K562 (cell line): ENCODE measurements at regions not wholly inside any gene's neighbourhood (a gene's known extent, or its start where the extent isn't known, plus 50 kb on each side); places are given as distances from the start of the nearest gene placed in this dataset.

Experiments
- ATAC-seq: fragments of 200-7000 bp; cut with Tn5 transposase; 3 replicates; pipeline ENCODE4 v1.9.1; 2020; ENCODE audit warnings: moderate library complexity
- BruUV-seq: library from RNA; stranded (reverse); fragments of 400-500 nt; replicated peaks from 2 replicates; lab custom pipeline; 2021; lab: Mats Ljungman, UMichigan
- CTCF ChIA-PET: fragments of 300-600 bp; formaldehyde crosslinking; extraction: SDS; loops from one replicate; lab custom pipeline; 2021; ENCODE audit warnings: low intra/inter-chr PET ratio; lab: Yijun Ruan, JAX
- POLR2A ChIA-PET: fragments of 300-600, 350-650 bp; sonication (Branson Sonifier 250); formaldehyde crosslinking; extraction: SDS; loops from one replicate; lab custom pipeline; 2021; ENCODE audit warnings: antibody characterized with exemption, inconsistent platforms; lab: Yijun Ruan, JAX
- DNase-seq, 4 experiments: peaks; one replicate each; pipeline versions ENCODE4 v3.0.0 to v3.0.0-alpha.2; 2011 to 2018; ENCODE audit warnings: low spot score in 3 of 4, mixed read lengths in 3 of 4; ENCODE audit errors: extremely low read depth in 1 of 4
- FAIRE-seq: peaks from 2 replicates; lab custom pipeline; 2011; peaks lifted over from hg19 to GRCh38; lab: Jason Lieb, UNC
- H2AFZ ChIP-seq: 2 replicates; pipeline ENCODE4 v1.6.0; 2011; ENCODE audit warnings: low read depth, low read length, control low read depth, inconsistent platforms
- H3K27ac ChIP-seq: fragments of 200-600 bp; 3 replicates; pipeline ENCODE4 v1.8.0; 2011; ENCODE audit warnings: low read depth, mild to moderate bottlenecking, control low read depth, inconsistent platforms, low read length, moderate library complexity, mixed read lengths; ENCODE audit errors: extremely low read depth
- H3K27me3 ChIP-seq, 2 experiments: fragments of 300-600 bp in 1 of 2; 2 replicates in 1 of 2; 3 replicates in 1 of 2; pipeline versions ENCODE4 v1.6.0 to v1.8.0; 2011; ENCODE audit warnings: inconsistent platforms in 2 of 2, low read length in 2 of 2, mild to moderate bottlenecking in 1 of 2, mixed read lengths in 1 of 2, moderate library complexity in 1 of 2; ENCODE audit not compliant: control insufficient read depth in 2 of 2, insufficient read depth in 2 of 2
- H3K36me3 ChIP-seq: fragments of 300-600 bp; 3 replicates; pipeline ENCODE4 v1.8.0; 2011; ENCODE audit warnings: mild to moderate bottlenecking, low read length, inconsistent platforms; ENCODE audit not compliant: control insufficient read depth, insufficient read depth
- H3K4me1 ChIP-seq, 2 experiments: fragments of 200-600 bp in 1 of 2; replicated peaks in 1 of 2; 2 replicates in 1 of 2; 3 replicates in 1 of 2; pipeline versions ENCODE4 v1.5.1 to v1.8.0; 2011; ENCODE audit warnings: inconsistent platforms in 2 of 2, low read length in 2 of 2, mild to moderate bottlenecking in 1 of 2, mixed read lengths in 1 of 2, moderate library complexity in 1 of 2; ENCODE audit not compliant: control insufficient read depth in 2 of 2, insufficient read depth in 2 of 2
- H3K4me2 ChIP-seq: 2 replicates; pipeline ENCODE4 v1.6.1; 2011; ENCODE audit warnings: low read length, control low read depth, inconsistent platforms, mixed read lengths; ENCODE audit not compliant: insufficient read depth
- H3K4me3 ChIP-seq: fragments of 200-600 bp; sonication (generic), shearing (Covaris generic); 2 replicates; pipeline ENCODE4 v1.5.1; 2016; ENCODE audit warnings: control low read depth, inconsistent platforms
- H3K79me2 ChIP-seq: fragments of 200-600 bp; 3 replicates; pipeline ENCODE4 v1.8.0; 2011; ENCODE audit warnings: low read length, inconsistent platforms; ENCODE audit not compliant: control insufficient read depth, insufficient read depth
- H3K9ac ChIP-seq, 2 experiments: 2 replicates each; pipeline versions ENCODE4 v1.6.0 to v1.6.1; 2011; ENCODE audit warnings: low read depth in 2 of 2, low read length in 2 of 2, control low read depth in 1 of 2, inconsistent platforms in 1 of 2, mild to moderate bottlenecking in 1 of 2, mixed read lengths in 1 of 2; ENCODE audit not compliant: insufficient read depth in 1 of 2
- H3K9me1 ChIP-seq: one replicate; pipeline ENCODE4 v1.6.0; 2011; ENCODE audit warnings: inconsistent platforms, mild to moderate bottlenecking, low read length, moderate library complexity; ENCODE audit not compliant: control insufficient read depth, insufficient read depth
- H3K9me3 ChIP-seq: replicated peaks from 2 replicates; pipeline ENCODE4 v1.5.1; 2011; ENCODE audit warnings: low read depth, low read length, inconsistent platforms; ENCODE audit not compliant: control insufficient read depth, insufficient read depth
- H4K20me1 ChIP-seq: replicated peaks from 2 replicates; pipeline ENCODE4 v1.6.1; 2011; ENCODE audit warnings: low read length, inconsistent platforms, mixed read lengths; ENCODE audit not compliant: control insufficient read depth, insufficient read depth
- CBX5 ChIP-seq: IDR thresholded peaks from 2 replicates; pipeline ENCODE4 v1.6.1; 2014; ENCODE audit warnings: low read depth, borderline replicate concordance
- L3MBTL2 ChIP-seq: fragments of 450-650 bp; IDR thresholded peaks from 2 replicates; pipeline ENCODE4 v1.6.1; 2016; ENCODE audit warnings: mild to moderate bottlenecking, moderate library complexity
- MEIS2 ChIP-seq: fragments of 450-650 bp; IDR thresholded peaks from 2 replicates; pipeline ENCODE4 v1.6.1; 2014; ENCODE audit warnings: mild to moderate bottlenecking; ENCODE audit not compliant: partially characterized antibody
- ZFP36 ChIP-seq: fragments of 150-350 bp; IDR thresholded peaks from 2 replicates; pipeline ENCODE4 v1.6.1; 2018; ENCODE audit warnings: low read length, low read depth; ENCODE audit not compliant: partially characterized antibody
- ZNF282 ChIP-seq: sonication (generic); formaldehyde crosslinking; IDR thresholded peaks from 2 replicates; pipeline ENCODE4 v1.8.1; 2023; ENCODE audit warnings: missing genetic modification reagents
- WGBS: fragments of 100-300 bp; shearing (Covaris generic); methylation state at CpG from one replicate; pipeline ENCODE4 v1.1.6; 2016; ENCODE audit warnings: low coverage, mixed read lengths; ENCODE audit not compliant: insufficient coverage; ENCODE audit errors: missing lambda C conversion rate; 5-methylcytosine and 5-hydroxymethylcytosine counted together
- in situ Hi-C: fragments of 300-500 bp; cut with MboI; formaldehyde crosslinking; loops from 4 replicates; pipeline ENCODE4 v1.15.0; 2018; ENCODE audit warnings: inconsistent platforms, mixed read lengths
- intact Hi-C: fragments of 100-400 bp; cut with micrococcal nuclease; formaldehyde crosslinking; loops from 2 replicates; pipeline ENCODE4 v1.14.2; 2022
- TF ChIP-seq, protein P1 (sequence below): IDR thresholded peaks from 2 replicates; pipeline ENCODE4 v1.6.1; 2011; ENCODE audit not compliant: insufficient read length; ENCODE audit errors: extremely low read depth
- TF ChIP-seq, protein P2 (sequence below): fragments of 250-450 bp; sonication (Bioruptor Pico); IDR thresholded peaks from 2 replicates; pipeline ENCODE4 v1.8.0; 2021; ENCODE audit warnings: moderate library complexity, mild to moderate bottlenecking, inconsistent platforms

DNA sequence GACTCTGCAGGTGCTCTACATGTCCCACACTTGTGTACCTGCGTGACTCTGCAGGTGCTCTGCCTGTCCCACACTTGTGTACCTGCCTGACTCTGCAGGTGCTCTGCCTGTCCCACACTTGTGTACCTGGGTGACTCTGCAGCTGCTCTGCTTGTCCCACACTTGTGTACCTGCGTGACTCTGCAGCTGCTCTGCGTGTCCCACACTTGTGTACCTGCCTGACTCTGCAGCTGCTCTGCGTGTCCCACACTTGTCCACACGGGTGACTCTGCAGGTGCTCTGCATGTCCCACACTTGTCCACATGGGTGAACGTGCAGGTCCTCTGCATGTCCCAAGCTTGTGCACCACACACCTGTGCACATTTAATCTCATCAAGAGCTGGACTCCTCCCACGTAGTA is 576.7 kb upstream of the SALL3 start:
- no peak overlapping the region for H3K27ac ChIP-seq
- H4K20me1 ChIP-seq: no peaks in the 10 kb centered on the region
- no peak overlapping the region for H2AFZ ChIP-seq
- H3K9ac ChIP-seq: no peak overlapping the region
- WGBS: 0% methylated on average over 5 of the region's 7 CpGs
- DNase-seq: no peak
- H3K9me1 ChIP-seq: no peaks in the 10 kb centered on the region
- no peak overlapping the region for H3K4me3 ChIP-seq
- ChIA-PET CTCF (no interaction called here), POLR2A (no interaction called here)
- in situ Hi-C loops: no loop called here
- H3K79me2 ChIP-seq: no peaks in the 10 kb centered on the region
- no peak for ATAC-seq
- H3K4me1 ChIP-seq: no peaks in the 10 kb centered on the region
- H3K9me3 ChIP-seq: no peaks in the 10 kb centered on the region
- intact Hi-C loops: no loop called here
- H3K4me2 ChIP-seq: no peak overlapping the region
- BruUV-seq: no TSS peak
- TF ChIP-seq MEIS2: no peak
- no peak for TF ChIP-seq L3MBTL2
- no peak for TF ChIP-seq ZNF282
- TF ChIP-seq ZFP36: no peak
- TF ChIP-seq, protein P1, sequence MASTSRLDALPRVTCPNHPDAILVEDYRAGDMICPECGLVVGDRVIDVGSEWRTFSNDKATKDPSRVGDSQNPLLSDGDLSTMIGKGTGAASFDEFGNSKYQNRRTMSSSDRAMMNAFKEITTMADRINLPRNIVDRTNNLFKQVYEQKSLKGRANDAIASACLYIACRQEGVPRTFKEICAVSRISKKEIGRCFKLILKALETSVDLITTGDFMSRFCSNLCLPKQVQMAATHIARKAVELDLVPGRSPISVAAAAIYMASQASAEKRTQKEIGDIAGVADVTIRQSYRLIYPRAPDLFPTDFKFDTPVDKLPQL: no peak
- no peak for TF ChIP-seq CBX5
- TF ChIP-seq, protein P2, sequence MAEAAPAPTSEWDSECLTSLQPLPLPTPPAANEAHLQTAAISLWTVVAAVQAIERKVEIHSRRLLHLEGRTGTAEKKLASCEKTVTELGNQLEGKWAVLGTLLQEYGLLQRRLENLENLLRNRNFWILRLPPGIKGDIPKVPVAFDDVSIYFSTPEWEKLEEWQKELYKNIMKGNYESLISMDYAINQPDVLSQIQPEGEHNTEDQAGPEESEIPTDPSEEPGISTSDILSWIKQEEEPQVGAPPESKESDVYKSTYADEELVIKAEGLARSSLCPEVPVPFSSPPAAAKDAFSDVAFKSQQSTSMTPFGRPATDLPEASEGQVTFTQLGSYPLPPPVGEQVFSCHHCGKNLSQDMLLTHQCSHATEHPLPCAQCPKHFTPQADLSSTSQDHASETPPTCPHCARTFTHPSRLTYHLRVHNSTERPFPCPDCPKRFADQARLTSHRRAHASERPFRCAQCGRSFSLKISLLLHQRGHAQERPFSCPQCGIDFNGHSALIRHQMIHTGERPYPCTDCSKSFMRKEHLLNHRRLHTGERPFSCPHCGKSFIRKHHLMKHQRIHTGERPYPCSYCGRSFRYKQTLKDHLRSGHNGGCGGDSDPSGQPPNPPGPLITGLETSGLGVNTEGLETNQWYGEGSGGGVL (CRISPR knock-in tag): no peak
- TF ChIP-seq, all 486 proteins: peak for 0
- H3K36me3 ChIP-seq: no peaks in the 10 kb centered on the region
- FAIRE-seq: no peak
- H3K27me3 ChIP-seq: peaks cover 0 to 41% of the 10 kb centered on the region in 2 experiments; a peak in 2 of 5 replicates
